GM21528 (cell line): ENCODE measurements at regions not wholly inside any gene's neighbourhood (a gene's known extent, or its start where the extent isn't known, plus 50 kb on each side); places are given as distances from the start of the nearest gene placed in this dataset.
"Not testable (repeated sequence)": the region's sequence is repeated elsewhere in the genome, so short reads cannot be mapped to it uniquely, and the experiment has no call there.

Experiments used
- ATAC-seq: cut with Tn5 transposase; IDR thresholded peaks from one replicate; pipeline ENCODE4 v1.9.1; 2021; ENCODE audit warnings: mild to moderate bottlenecking, moderate library complexity; ENCODE audit not compliant: unreplicated experiment, low FRiP score

- ATAC-seq = no peak
Measured at GRCh38 chr16:73124665-73125375, 76.9 kb upstream of the ZFHX3 start.

GRCh38 chr16:73124097-73124652 is 76.2 kb upstream of the ZFHX3 start:
- no peak for ATAC-seq

- no peak for ATAC-seq
Measured at GRCh38 chr16:73122604-73123391, 74.9 kb upstream of the ZFHX3 start.

GRCh38 chr16:73116576-73116975 is 68.6 kb upstream of the ZFHX3 start:
- ATAC-seq = no peak

GRCh38 chr16:73113336-73113735 is 65.4 kb upstream of the ZFHX3 start:
- ATAC-seq = no peak

GRCh38 chr16:73108195-73108963 is 60.5 kb upstream of the ZFHX3 start:
- no peak for ATAC-seq

GRCh38 chr16:73107371-73107770 is 59.4 kb upstream of the ZFHX3 start:
- no peak for ATAC-seq

- no peak for ATAC-seq
Measured at GRCh38 chr16:73106329-73107034, 58.6 kb upstream of the ZFHX3 start.

- no peak for ATAC-seq
Measured at GRCh38 chr16:73101568-73101967, 53.6 kb upstream of the ZFHX3 start.

GRCh38 chr16:73099601-73100000 is 51.7 kb upstream of the ZFHX3 start:
- not testable (repeated sequence) for ATAC-seq
